ENCODE measurements at regions not wholly inside any gene's neighbourhood (a gene's known extent, or its start where the extent isn't known, plus 50 kb on each side); places are given as distances from the start of the nearest gene placed in this dataset.

DNA sequence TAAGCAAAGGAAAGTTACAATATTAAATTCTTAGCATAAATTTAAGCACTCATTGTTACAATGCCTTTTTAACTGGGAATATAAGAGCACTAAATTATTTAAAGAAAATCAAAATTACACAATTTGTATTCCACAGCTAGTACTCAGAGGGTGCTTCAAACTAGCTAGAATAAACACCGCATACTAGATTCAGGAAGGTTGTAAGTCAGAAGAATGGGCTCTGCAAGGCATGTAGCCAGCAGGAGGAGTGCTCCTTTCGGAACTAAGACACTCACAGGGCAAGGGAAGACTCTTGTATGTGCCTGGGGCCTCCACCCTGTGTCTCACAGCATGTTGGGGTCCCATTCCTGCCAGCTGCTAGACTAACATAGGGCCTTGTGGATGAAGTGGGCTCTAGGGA, 327.7 kb upstream of the ALCAM start:
- no peak for DNase-seq (ENCODE audit: low read depth)
- TF ChIP-seq, protein P1, sequence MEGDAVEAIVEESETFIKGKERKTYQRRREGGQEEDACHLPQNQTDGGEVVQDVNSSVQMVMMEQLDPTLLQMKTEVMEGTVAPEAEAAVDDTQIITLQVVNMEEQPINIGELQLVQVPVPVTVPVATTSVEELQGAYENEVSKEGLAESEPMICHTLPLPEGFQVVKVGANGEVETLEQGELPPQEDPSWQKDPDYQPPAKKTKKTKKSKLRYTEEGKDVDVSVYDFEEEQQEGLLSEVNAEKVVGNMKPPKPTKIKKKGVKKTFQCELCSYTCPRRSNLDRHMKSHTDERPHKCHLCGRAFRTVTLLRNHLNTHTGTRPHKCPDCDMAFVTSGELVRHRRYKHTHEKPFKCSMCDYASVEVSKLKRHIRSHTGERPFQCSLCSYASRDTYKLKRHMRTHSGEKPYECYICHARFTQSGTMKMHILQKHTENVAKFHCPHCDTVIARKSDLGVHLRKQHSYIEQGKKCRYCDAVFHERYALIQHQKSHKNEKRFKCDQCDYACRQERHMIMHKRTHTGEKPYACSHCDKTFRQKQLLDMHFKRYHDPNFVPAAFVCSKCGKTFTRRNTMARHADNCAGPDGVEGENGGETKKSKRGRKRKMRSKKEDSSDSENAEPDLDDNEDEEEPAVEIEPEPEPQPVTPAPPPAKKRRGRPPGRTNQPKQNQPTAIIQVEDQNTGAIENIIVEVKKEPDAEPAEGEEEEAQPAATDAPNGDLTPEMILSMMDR (IDR thresholded peaks at IDR 0.05; ENCODE audit: insufficient read depth, low read length): no peak
- H3K4me3 ChIP-seq (ENCODE audit: low read depth, low read length): no peak overlapping the region

GRCh38 chr3:105040026-105040622, 326.6 kb upstream of the ALCAM start:
- H3K4me3 ChIP-seq (ENCODE audit: low read depth, low read length): no peak overlapping the region
- peak; percentile 59 for DNase-seq (ENCODE audit: low read depth)
- TF ChIP-seq, protein P1 (IDR thresholded peaks at IDR 0.05; ENCODE audit: insufficient read depth, low read length): no peak

- DNase-seq (ENCODE audit: low read depth): no peak
- H3K4me3 ChIP-seq (ENCODE audit: low read depth, low read length): no peak overlapping the region
- TF ChIP-seq, protein P1 (IDR thresholded peaks at IDR 0.05; ENCODE audit: insufficient read depth, low read length): no peak
Measured at GRCh38 chr3:105042586-105042985, 324.1 kb upstream of the ALCAM start.

- no peak overlapping the region for H3K4me3 ChIP-seq (ENCODE audit: low read depth, low read length)
- TF ChIP-seq, protein P1 (IDR thresholded peaks at IDR 0.05; ENCODE audit: insufficient read depth, low read length): no peak
- DNase-seq (ENCODE audit: low read depth): no peak
Measured at GRCh38 chr3:105051111-105051510, 315.6 kb upstream of the ALCAM start.

- DNase-seq (ENCODE audit: low read depth): no peak
Measured at GRCh38 chr3:105051972-105052371, 314.7 kb upstream of the ALCAM start.

DNA sequence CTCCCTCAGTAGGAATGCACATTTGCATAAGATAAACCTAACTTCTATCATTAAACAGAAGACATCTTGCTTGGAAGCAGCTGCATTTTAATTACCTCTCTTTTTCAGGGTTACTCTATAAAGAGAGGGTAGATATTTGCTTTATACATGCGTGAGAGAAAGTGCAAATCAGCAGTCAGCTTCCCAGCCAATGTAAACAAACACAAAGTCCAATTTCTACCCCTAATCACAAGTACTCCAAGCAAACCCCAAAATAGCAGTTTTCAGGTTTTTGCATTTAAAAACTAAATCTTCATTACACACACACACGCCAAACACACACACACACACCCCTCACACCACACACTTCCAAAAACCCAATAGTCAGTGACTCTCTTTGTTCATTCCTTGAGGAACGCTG, 303.9 kb upstream of the ALCAM start:
- H3K4me3 ChIP-seq (ENCODE audit: low read depth, low read length): no peak overlapping the region
- TF ChIP-seq, protein P1 (IDR thresholded peaks at IDR 0.05; ENCODE audit: insufficient read depth, low read length): no peak
- DNase-seq (ENCODE audit: low read depth): peak; percentile 27

More at GRCh38 chr3:105051972-105052371, 314.7 kb upstream of the ALCAM start:
- TF ChIP-seq, protein P1 (IDR thresholded peaks at IDR 0.05; ENCODE audit: insufficient read depth, low read length): no peak
- H3K4me3 ChIP-seq (ENCODE audit: low read depth, low read length): no peak overlapping the region

Measured in fibroblast of the aortic adventitia (primary cell).